Progenitor cell of endocrine pancreas (in vitro differentiated cells): ENCODE measurements at regions not wholly inside any gene's neighbourhood (a gene's known extent, or its start where the extent isn't known, plus 50 kb on each side); places are given as distances from the start of the nearest gene placed in this dataset.

Experiments
- DNase-seq: peaks from one replicate; pipeline ENCODE4 v3.0.0; 2021; ENCODE audit warnings: low spot score; ENCODE audit not compliant: unreplicated experiment
- H3K27ac Mint-ChIP-seq: 2 replicates; pipeline ENCODE4 v1.8.0; 2021; ENCODE audit warnings: mild to moderate bottlenecking, moderate library complexity, mixed read lengths
- H3K27me3 Mint-ChIP-seq: 2 replicates; pipeline ENCODE4 v1.8.0; 2021; ENCODE audit warnings: mixed read lengths
- H3K36me3 Mint-ChIP-seq: 2 replicates; pipeline ENCODE4 v1.8.0; 2022; ENCODE audit warnings: mixed read lengths; ENCODE audit not compliant: insufficient read depth
- H3K4me1 Mint-ChIP-seq: 2 replicates; pipeline ENCODE4 v1.8.0; 2021; ENCODE audit warnings: low read depth, mixed read lengths
- H3K4me3 Mint-ChIP-seq: 2 replicates; pipeline ENCODE4 v1.8.0; 2021; ENCODE audit warnings: low read depth, mild to moderate bottlenecking, moderate library complexity, mixed read lengths
- H3K9me3 Mint-ChIP-seq: 2 replicates; pipeline ENCODE4 v1.8.0; 2021; ENCODE audit warnings: low read depth, mixed read lengths
- TF ChIP-seq, protein P1 (sequence below): fragments of 200-600 bp; sonication (generic); IDR thresholded peaks from one replicate; pipeline ENCODE4 v1.5.0; 2021; ENCODE audit warnings: antibody characterized with exemption, mild to moderate bottlenecking; ENCODE audit not compliant: unreplicated experiment

DNA sequence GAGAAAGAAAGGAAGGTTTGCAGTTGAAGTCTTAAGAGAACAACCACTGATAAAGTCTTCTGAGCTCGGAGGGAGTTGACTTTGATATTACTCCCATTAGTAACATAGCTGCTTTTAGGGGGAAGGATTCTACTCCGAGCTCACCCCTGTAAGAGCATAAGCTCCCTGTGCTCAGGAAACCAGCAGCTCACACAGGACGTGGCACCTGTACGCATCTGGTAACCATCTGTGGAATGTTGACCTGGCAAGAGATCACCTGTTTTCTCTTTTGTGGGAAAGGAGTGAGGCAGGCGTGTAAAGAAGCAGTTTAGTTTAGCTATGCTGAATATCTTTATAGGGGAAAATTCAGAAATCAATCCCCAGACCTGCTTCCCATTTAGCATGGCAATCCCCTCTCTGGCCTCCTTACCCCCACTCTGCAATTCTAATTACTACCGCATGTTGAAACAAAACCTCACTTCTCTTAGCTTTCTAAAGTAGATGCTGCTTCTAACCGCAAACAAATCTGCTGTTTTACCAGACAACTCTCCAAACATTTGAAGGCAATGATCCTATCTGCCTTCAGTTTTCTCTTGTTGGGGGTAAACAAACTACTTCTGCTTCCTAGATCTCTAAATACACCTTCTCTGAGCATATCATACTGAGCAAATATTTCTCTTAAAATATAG is 121.8 kb upstream of the KCNK1 start:
- Mint-ChIP-seq H3K27me3 (no peaks in the 10 kb centered on the region), H3K4me3 (no peak overlapping the region), H3K36me3 (no peaks in the 10 kb centered on the region), H3K27ac (no peak overlapping the region), H3K9me3 (peaks cover 9% of the 10 kb centered on the region), H3K4me1 (peaks cover 7% of the 10 kb centered on the region)
- no peak for DNase-seq
- TF ChIP-seq, protein P1, sequence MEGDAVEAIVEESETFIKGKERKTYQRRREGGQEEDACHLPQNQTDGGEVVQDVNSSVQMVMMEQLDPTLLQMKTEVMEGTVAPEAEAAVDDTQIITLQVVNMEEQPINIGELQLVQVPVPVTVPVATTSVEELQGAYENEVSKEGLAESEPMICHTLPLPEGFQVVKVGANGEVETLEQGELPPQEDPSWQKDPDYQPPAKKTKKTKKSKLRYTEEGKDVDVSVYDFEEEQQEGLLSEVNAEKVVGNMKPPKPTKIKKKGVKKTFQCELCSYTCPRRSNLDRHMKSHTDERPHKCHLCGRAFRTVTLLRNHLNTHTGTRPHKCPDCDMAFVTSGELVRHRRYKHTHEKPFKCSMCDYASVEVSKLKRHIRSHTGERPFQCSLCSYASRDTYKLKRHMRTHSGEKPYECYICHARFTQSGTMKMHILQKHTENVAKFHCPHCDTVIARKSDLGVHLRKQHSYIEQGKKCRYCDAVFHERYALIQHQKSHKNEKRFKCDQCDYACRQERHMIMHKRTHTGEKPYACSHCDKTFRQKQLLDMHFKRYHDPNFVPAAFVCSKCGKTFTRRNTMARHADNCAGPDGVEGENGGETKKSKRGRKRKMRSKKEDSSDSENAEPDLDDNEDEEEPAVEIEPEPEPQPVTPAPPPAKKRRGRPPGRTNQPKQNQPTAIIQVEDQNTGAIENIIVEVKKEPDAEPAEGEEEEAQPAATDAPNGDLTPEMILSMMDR = no peak

- Mint-ChIP-seq H3K4me1 (peaks cover 1% of the 10 kb centered on the region), H3K4me3 (no peak overlapping the region), H3K27me3 (peaks cover 2% of the 10 kb centered on the region), H3K27ac (no peak overlapping the region), H3K36me3 (no peaks in the 10 kb centered on the region), H3K9me3 (no peaks in the 10 kb centered on the region)
- TF ChIP-seq, protein P1 = no peak
- no peak for DNase-seq
Measured at GRCh38 chr1:233496993-233497392, 116.9 kb upstream of the KCNK1 start.

DNA sequence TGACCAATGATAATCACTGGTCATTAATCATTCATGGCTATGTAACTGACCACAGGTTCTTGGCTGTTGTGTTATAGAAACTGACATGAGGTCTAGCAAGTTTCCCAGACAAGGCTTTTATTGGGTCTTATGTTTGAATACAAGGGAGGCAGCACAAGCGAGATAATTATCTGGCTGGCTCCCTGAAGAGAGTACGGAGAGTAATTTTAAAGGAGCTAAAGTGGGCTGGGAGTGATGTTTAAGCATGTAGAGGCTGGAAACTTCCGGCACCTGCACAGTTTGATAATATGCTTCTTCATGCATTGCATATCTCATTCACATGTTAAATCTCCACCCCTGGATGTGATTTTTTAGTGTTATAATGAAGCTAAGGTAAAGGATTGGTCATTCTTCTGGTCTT is 116.2 kb upstream of the KCNK1 start:
- Mint-ChIP-seq H3K9me3 (no peaks in the 10 kb centered on the region), H3K4me1 (peaks cover 1% of the 10 kb centered on the region), H3K27me3 (peaks cover 2% of the 10 kb centered on the region), H3K4me3 (no peak overlapping the region), H3K27ac (no peak overlapping the region), H3K36me3 (no peaks in the 10 kb centered on the region)
- no peak for DNase-seq
- TF ChIP-seq, protein P1 = no peak

DNA sequence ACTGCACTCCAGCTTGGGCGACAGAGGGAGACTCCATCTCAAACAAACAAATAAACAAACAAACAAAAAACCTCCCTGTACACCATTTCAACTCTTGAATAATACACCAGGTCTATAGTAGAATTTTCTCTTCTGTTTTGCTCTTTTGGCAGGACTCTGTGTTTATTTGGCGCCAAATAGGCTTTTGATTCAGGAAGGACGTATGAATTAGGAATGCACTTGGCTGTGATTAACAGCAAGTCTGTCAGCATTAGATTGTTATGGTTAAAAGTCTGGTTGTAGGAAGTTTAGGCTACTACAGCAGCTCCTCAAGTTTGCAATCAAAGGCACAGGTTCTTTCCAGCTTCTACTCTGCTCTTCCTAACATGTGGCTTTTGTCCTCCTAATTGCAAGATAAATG is 113.8 kb upstream of the KCNK1 start:
- H3K9me3 Mint-ChIP-seq = no peaks in the 10 kb centered on the region
- H3K36me3 Mint-ChIP-seq = no peaks in the 10 kb centered on the region
- DNase-seq = no peak
- TF ChIP-seq, protein P1 = no peak
- no peak overlapping the region for H3K4me3 Mint-ChIP-seq
- H3K27ac Mint-ChIP-seq = no peak overlapping the region
- H3K27me3 Mint-ChIP-seq = peaks cover 2% of the 10 kb centered on the region
- H3K4me1 Mint-ChIP-seq = peaks cover 1% of the 10 kb centered on the region

- H3K4me1 Mint-ChIP-seq = no peaks in the 10 kb centered on the region
- H3K27me3 Mint-ChIP-seq = peaks cover under 1% of the 10 kb centered on the region
- H3K27ac Mint-ChIP-seq = no peak overlapping the region
- TF ChIP-seq, protein P1 = no peak
- no peak overlapping the region for H3K4me3 Mint-ChIP-seq
- H3K9me3 Mint-ChIP-seq = peaks cover 6% of the 10 kb centered on the region
- no peak for DNase-seq
- H3K36me3 Mint-ChIP-seq = no peaks in the 10 kb centered on the region
Measured at GRCh38 chr1:233503366-233503954, 110.4 kb upstream of the KCNK1 start.
